ENCODE measurements at regions not wholly inside any gene's neighbourhood (a gene's known extent, or its start where the extent isn't known, plus 50 kb on each side); places are given as distances from the start of the nearest gene placed in this dataset.

DNA sequence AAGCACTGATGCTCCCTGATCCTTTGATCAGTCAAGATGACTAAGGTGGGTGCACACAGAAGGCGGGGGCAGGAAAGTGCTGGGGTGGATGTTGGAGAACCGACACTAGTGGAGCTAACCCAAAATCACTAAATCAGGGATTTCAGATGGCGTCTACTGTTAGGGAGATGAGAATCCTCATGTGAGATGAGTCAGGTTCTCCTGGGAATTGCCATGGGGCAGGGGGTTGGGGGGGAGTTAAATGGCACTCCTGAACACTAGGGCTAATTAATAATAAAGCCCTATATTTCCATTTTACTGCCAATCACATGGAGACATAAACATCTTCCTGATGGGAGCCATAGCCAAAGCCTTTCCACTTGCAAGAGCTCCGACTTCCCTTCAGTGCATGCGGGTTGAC lies 804.1 kb downstream of the KCNJ18 start:
- no peaks in the 10 kb centered on the region for H3K4me1 ChIP-seq (ENCODE audit: control insufficient read depth, insufficient read depth, low read length)
- POLR2A ChIA-PET: no interaction called here
- TF ChIP-seq TCF7L2 (IDR thresholded peaks at IDR 0.05; ENCODE audit: low read depth, low read length) (no peak), POLR2AphosphoS5 (IDR thresholded peaks at IDR 0.05; ENCODE audit: low read depth, low read length) (no peak), SIN3A (IDR thresholded peaks at IDR 0.05; ENCODE audit: borderline replicate concordance, insufficient read depth, low read depth, low read length) (no peak)
- TF ChIP-seq, protein P1, sequence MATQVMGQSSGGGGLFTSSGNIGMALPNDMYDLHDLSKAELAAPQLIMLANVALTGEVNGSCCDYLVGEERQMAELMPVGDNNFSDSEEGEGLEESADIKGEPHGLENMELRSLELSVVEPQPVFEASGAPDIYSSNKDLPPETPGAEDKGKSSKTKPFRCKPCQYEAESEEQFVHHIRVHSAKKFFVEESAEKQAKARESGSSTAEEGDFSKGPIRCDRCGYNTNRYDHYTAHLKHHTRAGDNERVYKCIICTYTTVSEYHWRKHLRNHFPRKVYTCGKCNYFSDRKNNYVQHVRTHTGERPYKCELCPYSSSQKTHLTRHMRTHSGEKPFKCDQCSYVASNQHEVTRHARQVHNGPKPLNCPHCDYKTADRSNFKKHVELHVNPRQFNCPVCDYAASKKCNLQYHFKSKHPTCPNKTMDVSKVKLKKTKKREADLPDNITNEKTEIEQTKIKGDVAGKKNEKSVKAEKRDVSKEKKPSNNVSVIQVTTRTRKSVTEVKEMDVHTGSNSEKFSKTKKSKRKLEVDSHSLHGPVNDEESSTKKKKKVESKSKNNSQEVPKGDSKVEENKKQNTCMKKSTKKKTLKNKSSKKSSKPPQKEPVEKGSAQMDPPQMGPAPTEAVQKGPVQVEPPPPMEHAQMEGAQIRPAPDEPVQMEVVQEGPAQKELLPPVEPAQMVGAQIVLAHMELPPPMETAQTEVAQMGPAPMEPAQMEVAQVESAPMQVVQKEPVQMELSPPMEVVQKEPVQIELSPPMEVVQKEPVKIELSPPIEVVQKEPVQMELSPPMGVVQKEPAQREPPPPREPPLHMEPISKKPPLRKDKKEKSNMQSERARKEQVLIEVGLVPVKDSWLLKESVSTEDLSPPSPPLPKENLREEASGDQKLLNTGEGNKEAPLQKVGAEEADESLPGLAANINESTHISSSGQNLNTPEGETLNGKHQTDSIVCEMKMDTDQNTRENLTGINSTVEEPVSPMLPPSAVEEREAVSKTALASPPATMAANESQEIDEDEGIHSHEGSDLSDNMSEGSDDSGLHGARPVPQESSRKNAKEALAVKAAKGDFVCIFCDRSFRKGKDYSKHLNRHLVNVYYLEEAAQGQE (IDR thresholded peaks at IDR 0.05; ENCODE audit: insufficient read depth in 1 of 2, low read depth in 2 of 2, low read length in 1 of 2): no peak
- TF ChIP-seq, protein P2, sequence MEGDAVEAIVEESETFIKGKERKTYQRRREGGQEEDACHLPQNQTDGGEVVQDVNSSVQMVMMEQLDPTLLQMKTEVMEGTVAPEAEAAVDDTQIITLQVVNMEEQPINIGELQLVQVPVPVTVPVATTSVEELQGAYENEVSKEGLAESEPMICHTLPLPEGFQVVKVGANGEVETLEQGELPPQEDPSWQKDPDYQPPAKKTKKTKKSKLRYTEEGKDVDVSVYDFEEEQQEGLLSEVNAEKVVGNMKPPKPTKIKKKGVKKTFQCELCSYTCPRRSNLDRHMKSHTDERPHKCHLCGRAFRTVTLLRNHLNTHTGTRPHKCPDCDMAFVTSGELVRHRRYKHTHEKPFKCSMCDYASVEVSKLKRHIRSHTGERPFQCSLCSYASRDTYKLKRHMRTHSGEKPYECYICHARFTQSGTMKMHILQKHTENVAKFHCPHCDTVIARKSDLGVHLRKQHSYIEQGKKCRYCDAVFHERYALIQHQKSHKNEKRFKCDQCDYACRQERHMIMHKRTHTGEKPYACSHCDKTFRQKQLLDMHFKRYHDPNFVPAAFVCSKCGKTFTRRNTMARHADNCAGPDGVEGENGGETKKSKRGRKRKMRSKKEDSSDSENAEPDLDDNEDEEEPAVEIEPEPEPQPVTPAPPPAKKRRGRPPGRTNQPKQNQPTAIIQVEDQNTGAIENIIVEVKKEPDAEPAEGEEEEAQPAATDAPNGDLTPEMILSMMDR (IDR thresholded peaks at IDR 0.05): no peak
- no peak overlapping the region for H3K27ac ChIP-seq (ENCODE audit: low read length)
- no peaks in the 10 kb centered on the region for H3K9me3 ChIP-seq (ENCODE audit: control insufficient read depth, insufficient read depth, low read depth, low read length)
- H3K4me3 ChIP-seq (ENCODE audit: low read depth in 2 of 2, low read length in 2 of 2): no peak overlapping the region
- no TSS peak for BruUV-seq (replicated peaks)
- DNase-seq (ENCODE audit: low read depth, low spot score) (no peak), ATAC-seq (no peak)
- CTCF ChIA-PET: no interaction called here
- in situ Hi-C loops (cut with HindIII; ENCODE audit: low pct_unique_long_range_greater_than_20kb, low sequenced_read_pairs): no loop called here
- H3K27me3 ChIP-seq (ENCODE audit: control insufficient read depth, insufficient read depth, low read length): no peaks in the 10 kb centered on the region
- H3K36me3 ChIP-seq (ENCODE audit: control insufficient read depth, insufficient read depth, low read length): no peaks in the 10 kb centered on the region
- intact Hi-C loops (cut with micrococcal nuclease; ENCODE audit: unreplicated experiment): no loop called here

DNA sequence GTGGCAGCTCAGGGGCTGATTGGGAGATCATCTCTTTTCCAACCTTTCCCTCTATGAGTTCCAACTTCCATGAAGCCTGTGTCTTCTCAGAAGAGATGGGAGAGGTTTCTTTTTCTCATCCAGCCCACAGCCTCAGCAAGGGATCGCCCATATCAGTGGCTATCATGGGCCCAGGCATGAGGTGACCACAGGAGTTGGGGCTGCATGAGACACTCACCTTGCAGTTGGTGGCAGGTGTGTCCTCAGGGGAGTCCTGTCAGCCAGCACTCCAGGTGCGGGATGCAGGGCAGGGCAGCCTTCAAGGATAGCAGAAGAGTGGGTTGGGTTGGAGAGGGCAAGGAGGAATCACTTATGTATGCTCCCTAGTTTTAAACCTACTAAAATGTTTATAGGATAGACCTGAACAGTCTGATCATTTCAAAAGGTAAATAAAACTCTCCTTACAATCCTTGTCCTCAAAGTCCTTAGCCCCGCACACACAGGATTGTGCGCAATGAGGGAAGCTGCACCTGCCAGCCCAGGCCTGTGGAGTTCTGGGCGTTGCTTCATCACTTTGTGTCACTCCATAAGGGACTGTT lies 811.1 kb downstream of the KCNJ18 start:
- Histone ChIP-seq H3K36me3 (ENCODE audit: control insufficient read depth, insufficient read depth, low read length) (no peaks in the 10 kb centered on the region), H3K27ac (ENCODE audit: low read length) (no peak overlapping the region), H3K27me3 (ENCODE audit: control insufficient read depth, insufficient read depth, low read length) (no peaks in the 10 kb centered on the region), H3K4me3 (ENCODE audit: low read depth in 2 of 2, low read length in 2 of 2) (no peak overlapping the region), H3K4me1 (ENCODE audit: control insufficient read depth, insufficient read depth, low read length) (no peaks in the 10 kb centered on the region), H3K9me3 (ENCODE audit: control insufficient read depth, insufficient read depth, low read depth, low read length) (no peaks in the 10 kb centered on the region)
- ATAC-seq (no peak), DNase-seq (ENCODE audit: low read depth, low spot score) (no peak)
- TF ChIP-seq, protein P2 (IDR thresholded peaks at IDR 0.05): no peak
- TF ChIP-seq TCF7L2 (IDR thresholded peaks at IDR 0.05; ENCODE audit: low read depth, low read length) (no peak), POLR2AphosphoS5 (IDR thresholded peaks at IDR 0.05; ENCODE audit: low read depth, low read length) (no peak), SIN3A (IDR thresholded peaks at IDR 0.05; ENCODE audit: borderline replicate concordance, insufficient read depth, low read depth, low read length) (no peak)
- TF ChIP-seq, protein P1 (IDR thresholded peaks at IDR 0.05; ENCODE audit: insufficient read depth in 1 of 2, low read depth in 2 of 2, low read length in 1 of 2): no peak
- intact Hi-C loops (cut with micrococcal nuclease; ENCODE audit: unreplicated experiment): no loop called here
- BruUV-seq (replicated peaks): no TSS peak
- ChIA-PET POLR2A (no interaction called here), CTCF (no interaction called here)
- in situ Hi-C loops (cut with HindIII; ENCODE audit: low pct_unique_long_range_greater_than_20kb, low sequenced_read_pairs): no loop called here

Data from Panc1 (cell line).